ENCODE measurements at regions not wholly inside any gene's neighbourhood (a gene's known extent, or its start where the extent isn't known, plus 50 kb on each side); places are given as distances from the start of the nearest gene placed in this dataset.

GRCh38 chr5:127143722-127144121 lies 70.4 kb upstream of the C5orf63 start:
- FAIRE-seq (no peak), DNase-seq (ENCODE audit: low read depth, low spot score) (no peak)
- Histone ChIP-seq H3K27me3 (ENCODE audit: control insufficient read depth, extremely low read depth, insufficient read depth, low read length) (no peaks in the 10 kb centered on the region), H3K9me1 (ENCODE audit: control insufficient read depth, extremely low read depth, insufficient read depth, low read length) (no peaks in the 10 kb centered on the region), H3K9me3 (ENCODE audit: control insufficient read depth, low read depth, low read length) (no peaks in the 10 kb centered on the region), H2AFZ (ENCODE audit: control insufficient read depth, low read length) (no peak overlapping the region), H3K79me2 (ENCODE audit: control insufficient read depth, insufficient read depth, low read length) (no peaks in the 10 kb centered on the region), H3K27ac (ENCODE audit: control insufficient read depth, insufficient read depth, low read length) (no peak overlapping the region), H3K36me3 (ENCODE audit: control insufficient read depth in 2 of 2, extremely low read depth in 1 of 2, insufficient read depth in 2 of 2, low read length in 2 of 2) (no peaks in the 10 kb centered on the region), H3K9ac (ENCODE audit: control insufficient read depth, extremely low read depth, insufficient read depth, low read length) (no peak overlapping the region), H3K4me2 (ENCODE audit: control insufficient read depth, extremely low read depth, insufficient read depth, low read depth, low read length) (no peak overlapping the region), H3K4me3 (ENCODE audit: control insufficient read depth in 2 of 3, extremely low read depth in 1 of 3, insufficient read depth in 2 of 3, low read depth in 1 of 3, low read length in 3 of 3) (no peak overlapping the region), H3K4me1 (ENCODE audit: control insufficient read depth, extremely low read depth, insufficient read depth, low read length) (no peaks in the 10 kb centered on the region), H4K20me1 (ENCODE audit: control insufficient read depth, extremely low read depth, insufficient read depth, low read length) (no peaks in the 10 kb centered on the region)
- dilution Hi-C loops (cut with MboI; ENCODE audit: extremely low pct_ligation_motif_present, low sequenced_read_pairs), result no loop called here
- TF ChIP-seq, protein P1, sequence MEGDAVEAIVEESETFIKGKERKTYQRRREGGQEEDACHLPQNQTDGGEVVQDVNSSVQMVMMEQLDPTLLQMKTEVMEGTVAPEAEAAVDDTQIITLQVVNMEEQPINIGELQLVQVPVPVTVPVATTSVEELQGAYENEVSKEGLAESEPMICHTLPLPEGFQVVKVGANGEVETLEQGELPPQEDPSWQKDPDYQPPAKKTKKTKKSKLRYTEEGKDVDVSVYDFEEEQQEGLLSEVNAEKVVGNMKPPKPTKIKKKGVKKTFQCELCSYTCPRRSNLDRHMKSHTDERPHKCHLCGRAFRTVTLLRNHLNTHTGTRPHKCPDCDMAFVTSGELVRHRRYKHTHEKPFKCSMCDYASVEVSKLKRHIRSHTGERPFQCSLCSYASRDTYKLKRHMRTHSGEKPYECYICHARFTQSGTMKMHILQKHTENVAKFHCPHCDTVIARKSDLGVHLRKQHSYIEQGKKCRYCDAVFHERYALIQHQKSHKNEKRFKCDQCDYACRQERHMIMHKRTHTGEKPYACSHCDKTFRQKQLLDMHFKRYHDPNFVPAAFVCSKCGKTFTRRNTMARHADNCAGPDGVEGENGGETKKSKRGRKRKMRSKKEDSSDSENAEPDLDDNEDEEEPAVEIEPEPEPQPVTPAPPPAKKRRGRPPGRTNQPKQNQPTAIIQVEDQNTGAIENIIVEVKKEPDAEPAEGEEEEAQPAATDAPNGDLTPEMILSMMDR (optimal IDR thresholded peaks at IDR 0.05 in 1 of 3, IDR thresholded peaks at IDR 0.05 in 1 of 3, conservative IDR thresholded peaks at IDR 0.05 in 1 of 3; ENCODE audit: extremely low read depth in 1 of 3, insufficient read depth in 2 of 3, low read length in 3 of 3), result no peak
- TF ChIP-seq EZH2 (IDR thresholded peaks at IDR 0.05; ENCODE audit: low read length), result no peak

GRCh38 chr5:127153031-127153430 lies 79.7 kb upstream of the C5orf63 start:
- no peak for DNase-seq (ENCODE audit: low read depth, low spot score)
- no peak for TF ChIP-seq EZH2 (IDR thresholded peaks at IDR 0.05; ENCODE audit: low read length)
- TF ChIP-seq, protein P1 (optimal IDR thresholded peaks at IDR 0.05 in 1 of 3, IDR thresholded peaks at IDR 0.05 in 1 of 3, conservative IDR thresholded peaks at IDR 0.05 in 1 of 3; ENCODE audit: extremely low read depth in 1 of 3, insufficient read depth in 2 of 3, low read length in 3 of 3), result no peak
- Histone ChIP-seq H3K4me3 (ENCODE audit: control insufficient read depth in 2 of 3, extremely low read depth in 1 of 3, insufficient read depth in 2 of 3, low read depth in 1 of 3, low read length in 3 of 3) (no peak overlapping the region), H4K20me1 (ENCODE audit: control insufficient read depth, extremely low read depth, insufficient read depth, low read length) (no peaks in the 10 kb centered on the region), H3K9me3 (ENCODE audit: control insufficient read depth, low read depth, low read length) (no peaks in the 10 kb centered on the region), H3K9me1 (ENCODE audit: control insufficient read depth, extremely low read depth, insufficient read depth, low read length) (no peaks in the 10 kb centered on the region), H3K4me2 (ENCODE audit: control insufficient read depth, extremely low read depth, insufficient read depth, low read depth, low read length) (no peak overlapping the region), H3K27ac (ENCODE audit: control insufficient read depth, insufficient read depth, low read length) (no peak overlapping the region), H3K27me3 (ENCODE audit: control insufficient read depth, extremely low read depth, insufficient read depth, low read length) (no peaks in the 10 kb centered on the region), H3K36me3 (ENCODE audit: control insufficient read depth in 2 of 2, extremely low read depth in 1 of 2, insufficient read depth in 2 of 2, low read length in 2 of 2) (no peaks in the 10 kb centered on the region), H3K79me2 (ENCODE audit: control insufficient read depth, insufficient read depth, low read length) (no peaks in the 10 kb centered on the region), H2AFZ (ENCODE audit: control insufficient read depth, low read length) (no peak overlapping the region), H3K9ac (ENCODE audit: control insufficient read depth, extremely low read depth, insufficient read depth, low read length) (no peak overlapping the region), H3K4me1 (ENCODE audit: control insufficient read depth, extremely low read depth, insufficient read depth, low read length) (no peaks in the 10 kb centered on the region)
- dilution Hi-C loops (cut with MboI; ENCODE audit: extremely low pct_ligation_motif_present, low sequenced_read_pairs), result no loop called here
- no peak for FAIRE-seq

Measured in keratinocyte (primary cell).